Esophagus (tissue), 2 donors: ENCODE measurements at regions not wholly inside any gene's neighbourhood (a gene's known extent, or its start where the extent isn't known, plus 50 kb on each side); places are given as distances from the start of the nearest gene placed in this dataset.

Experiments used
- H3K27ac ChIP-seq, 2 donors: one replicate each; pipeline ENCODE4 v1.5.1; 2013; ENCODE audit warnings: low read depth in 2 of 2, mild to moderate bottlenecking in 2 of 2, inconsistent platforms in 1 of 2, low read length in 1 of 2, moderate library complexity in 1 of 2
- H3K27me3 ChIP-seq, 2 donors: one replicate each; pipeline ENCODE4 v1.6.1; 2013; ENCODE audit warnings: low read length in 2 of 2, control low read depth in 1 of 2, mild to moderate bottlenecking in 1 of 2; ENCODE audit not compliant: insufficient read depth in 2 of 2, control insufficient read depth in 1 of 2
- H3K36me3 ChIP-seq, 2 donors: one replicate each; pipeline ENCODE4 v1.6.1; 2013; ENCODE audit warnings: low read length in 1 of 2; ENCODE audit not compliant: control insufficient read depth in 2 of 2, insufficient read depth in 2 of 2
- H3K4me1 ChIP-seq, 2 donors: one replicate each; pipeline ENCODE4 v1.6.1; 2013; ENCODE audit warnings: low read length in 1 of 2; ENCODE audit not compliant: control insufficient read depth in 2 of 2, insufficient read depth in 2 of 2
- H3K4me3 ChIP-seq, 2 donors: one replicate each; pipeline ENCODE4 v1.5.1; 2013; ENCODE audit warnings: low read length in 2 of 2, mild to moderate bottlenecking in 2 of 2, low read depth in 1 of 2, moderate library complexity in 1 of 2
- H3K9me3 ChIP-seq, 2 donors: one replicate each; pipeline ENCODE4 v1.6.1; 2013; ENCODE audit warnings: mild to moderate bottlenecking in 2 of 2, low read depth in 1 of 2, low read length in 1 of 2, moderate library complexity in 1 of 2; ENCODE audit not compliant: control insufficient read depth in 2 of 2, insufficient read depth in 1 of 2
- whole genome bisulfite sequencing, 2 donors: extraction: QIAGEN DNeasy Blood & Tissue Kit; methylation state at CpG; one replicate each; pipeline ENCODE4 v1.1.7; 2013; 5-methylcytosine and 5-hydroxymethylcytosine counted together
- donor health status: healthy with polysubstance abuse.
- donor health status: Bipolar disorder and iron deficiency.

GRCh38 chr14:22386924-22387775 is 201.9 kb downstream of the DAD1 start:
- no peak overlapping the region for H3K27ac ChIP-seq
- H3K27me3 ChIP-seq, result no peaks in the 10 kb centered on the region
- no peak overlapping the region for H3K4me3 ChIP-seq
- H3K9me3 ChIP-seq, result no peaks in the 10 kb centered on the region
- no peaks in the 10 kb centered on the region for H3K36me3 ChIP-seq
- H3K4me1 ChIP-seq, result no peaks in the 10 kb centered on the region
- WGBS, 2 donors, result 51 to 53% methylated on average over 22 of the region's 22 CpGs

GRCh38 chr14:22384974-22385526 is 204.0 kb downstream of the DAD1 start:
- Histone ChIP-seq H3K4me3 (no peak overlapping the region), H3K4me1 (no peaks in the 10 kb centered on the region), H3K27ac (no peak overlapping the region), H3K9me3 (no peaks in the 10 kb centered on the region), H3K27me3 (no peaks in the 10 kb centered on the region), H3K36me3 (no peaks in the 10 kb centered on the region)
- WGBS, 2 donors, result 65 to 80% methylated on average over 2 of the region's 2 CpGs

- Histone ChIP-seq H3K27me3 (no peaks in the 10 kb centered on the region), H3K36me3 (no peaks in the 10 kb centered on the region), H3K4me1 (no peaks in the 10 kb centered on the region), H3K27ac (no peak overlapping the region), H3K4me3 (no peak overlapping the region), H3K9me3 (no peaks in the 10 kb centered on the region)
- 87 to 95% methylated on average over 2 of the region's 2 CpGs for WGBS, 2 donors
Observed at GRCh38 chr14:22384167-22384549, 204.9 kb downstream of the DAD1 start.

GRCh38 chr14:22383515-22384166 is 205.4 kb downstream of the DAD1 start:
- no peak overlapping the region for H3K4me3 ChIP-seq
- no peaks in the 10 kb centered on the region for H3K4me1 ChIP-seq
- H3K9me3 ChIP-seq, result no peaks in the 10 kb centered on the region
- no peak overlapping the region for H3K27ac ChIP-seq
- no peaks in the 10 kb centered on the region for H3K36me3 ChIP-seq
- WGBS, 2 donors, result 57 to 68% methylated on average over 8 of the region's 8 CpGs
- no peaks in the 10 kb centered on the region for H3K27me3 ChIP-seq

GRCh38 chr14:22382955-22383354 is 206.1 kb downstream of the DAD1 start:
- no peak overlapping the region for H3K4me3 ChIP-seq
- no peaks in the 10 kb centered on the region for H3K9me3 ChIP-seq
- H3K36me3 ChIP-seq, result no peaks in the 10 kb centered on the region
- WGBS, 2 donors, result 86 to 91% methylated on average over 2 of the region's 2 CpGs
- no peak overlapping the region for H3K27ac ChIP-seq
- no peaks in the 10 kb centered on the region for H3K27me3 ChIP-seq
- H3K4me1 ChIP-seq, result no peaks in the 10 kb centered on the region

- no peaks in the 10 kb centered on the region for H3K27me3 ChIP-seq
- no peaks in the 10 kb centered on the region for H3K36me3 ChIP-seq
- WGBS, 2 donors, result 93 to 95% methylated on average over 1 of the region's 1 CpG
- no peaks in the 10 kb centered on the region for H3K4me1 ChIP-seq
- H3K4me3 ChIP-seq, result no peak overlapping the region
- no peaks in the 10 kb centered on the region for H3K9me3 ChIP-seq
- H3K27ac ChIP-seq, result no peak overlapping the region
Observed at GRCh38 chr14:22382395-22382794, 206.6 kb downstream of the DAD1 start.

GRCh38 chr14:22381766-22382165 is 207.3 kb downstream of the DAD1 start:
- Histone ChIP-seq H3K4me3 (no peak overlapping the region), H3K4me1 (no peaks in the 10 kb centered on the region), H3K9me3 (no peaks in the 10 kb centered on the region), H3K27ac (no peak overlapping the region), H3K27me3 (no peaks in the 10 kb centered on the region), H3K36me3 (no peaks in the 10 kb centered on the region)
- WGBS, 2 donors, result 76 to 95% methylated on average over 2 of the region's 2 CpGs

- no peaks in the 10 kb centered on the region for H3K9me3 ChIP-seq
- no peaks in the 10 kb centered on the region for H3K36me3 ChIP-seq
- H3K27me3 ChIP-seq, result no peaks in the 10 kb centered on the region
- no peak overlapping the region for H3K27ac ChIP-seq
- 51 to 62% methylated on average over 3 of the region's 3 CpGs for WGBS, 2 donors
- no peak overlapping the region for H3K4me3 ChIP-seq
- no peaks in the 10 kb centered on the region for H3K4me1 ChIP-seq
Observed at GRCh38 chr14:22381408-22381760, 207.6 kb downstream of the DAD1 start.

- 51 to 52% methylated on average over 5 of the region's 5 CpGs for WGBS, 2 donors
- no peaks in the 10 kb centered on the region for H3K36me3 ChIP-seq
- no peaks in the 10 kb centered on the region for H3K27me3 ChIP-seq
- no peaks in the 10 kb centered on the region for H3K4me1 ChIP-seq
- no peak overlapping the region for H3K27ac ChIP-seq
- no peaks in the 10 kb centered on the region for H3K9me3 ChIP-seq
- no peak overlapping the region for H3K4me3 ChIP-seq
Observed at GRCh38 chr14:22380571-22381407, 208.2 kb downstream of the DAD1 start.
